DMS153 treated with DMSO at 0.1 percent for 48 hours (cell line): ENCODE measurements at regions not wholly inside any gene's neighbourhood (a gene's known extent, or its start where the extent isn't known, plus 50 kb on each side); places are given as distances from the start of the nearest gene placed in this dataset.

ENCODE experiments used
- DNase-seq: peaks from one replicate; lab custom pipeline; 2025; ENCODE audit not compliant: unreplicated experiment; lab: John Stamatoyannopoulos, UW

GRCh38 chr5:168187614-168188013 lies 103.8 kb upstream of the WWC1 start:
- no peak for DNase-seq

- no peak for DNase-seq
These were observed 103.3 kb upstream of the WWC1 start for GRCh38 chr5:168188182-168188581.

GRCh38 chr5:168192120-168192519 lies 99.3 kb upstream of the WWC1 start:
- DNase-seq, result no peak

- DNase-seq, result no peak
These were observed 97.8 kb upstream of the WWC1 start for GRCh38 chr5:168193493-168194250.

GRCh38 chr5:168195110-168195509 lies 96.3 kb upstream of the WWC1 start:
- DNase-seq, result no peak

GRCh38 chr5:168198359-168198758 lies 93.1 kb upstream of the WWC1 start:
- DNase-seq, result no peak

GRCh38 chr5:168202996-168203395 lies 88.4 kb upstream of the WWC1 start:
- DNase-seq, result no peak

- no peak for DNase-seq
These were observed 87.3 kb upstream of the WWC1 start for GRCh38 chr5:168204165-168204564.

GRCh38 chr5:168207450-168208029 lies 83.9 kb upstream of the WWC1 start:
- DNase-seq, result no peak

GRCh38 chr5:168209244-168209995 lies 82.0 kb upstream of the WWC1 start:
- no peak for DNase-seq

GRCh38 chr5:168209997-168210396 lies 81.4 kb upstream of the WWC1 start:
- DNase-seq, result no peak

- no peak for DNase-seq
These were observed 80.2 kb upstream of the WWC1 start for GRCh38 chr5:168211245-168211644.

- no peak for DNase-seq
These were observed 79.5 kb upstream of the WWC1 start for GRCh38 chr5:168211936-168212335.

GRCh38 chr5:168214071-168214470 lies 77.4 kb upstream of the WWC1 start:
- DNase-seq, result no peak

- no peak for DNase-seq
These were observed 76.6 kb upstream of the WWC1 start for GRCh38 chr5:168214886-168215285.

GRCh38 chr5:168215646-168216045 lies 75.8 kb upstream of the WWC1 start:
- DNase-seq, result no peak

- DNase-seq, result no peak
These were observed 74.5 kb upstream of the WWC1 start for GRCh38 chr5:168216989-168217388.

- no peak for DNase-seq
These were observed 73.9 kb upstream of the WWC1 start for GRCh38 chr5:168217497-168217896.

- DNase-seq, result no peak
These were observed 72.7 kb upstream of the WWC1 start for GRCh38 chr5:168218746-168219145.

- peak; percentile 21 for DNase-seq
These were observed 71.7 kb upstream of the WWC1 start for GRCh38 chr5:168219515-168220410.

GRCh38 chr5:168224085-168224484 lies 67.4 kb upstream of the WWC1 start:
- no peak for DNase-seq
